Sigmoid colon (tissue), 6 donors: ENCODE measurements at regions not wholly inside any gene's neighbourhood (a gene's known extent, or its start where the extent isn't known, plus 50 kb on each side); places are given as distances from the start of the nearest gene placed in this dataset.

Source experiments
- DNase-seq: peaks from one replicate; pipeline ENCODE4 v3.0.0-alpha.2; 2019
- H3K27ac ChIP-seq, 4 donors: fragments of 200-600 bp; sonication (generic); one replicate each; pipeline ENCODE4 v1.5.1; 2016 to 2019; ENCODE audit warnings: mild to moderate bottlenecking in 1 of 4
- H3K27me3 ChIP-seq, 3 donors: fragments of 200-600 bp; sonication (generic); one replicate each; pipeline ENCODE4 v1.5.1; 2019; ENCODE audit warnings: mild to moderate bottlenecking in 1 of 3
- H3K36me3 ChIP-seq, 4 donors: fragments of 200-600 bp; sonication (generic); one replicate each; pipeline ENCODE4 v1.5.1; 2016 to 2019
- H3K4me1 ChIP-seq, 4 donors: fragments of 200-600 bp; sonication (generic); one replicate each; pipeline ENCODE4 v1.5.1; 2017 to 2019
- H3K4me3 ChIP-seq, 4 donors: fragments of 200-600 bp; sonication (generic); one replicate each; pipeline ENCODE4 v1.5.1; 2017 to 2019; ENCODE audit warnings: mild to moderate bottlenecking in 2 of 4, moderate library complexity in 1 of 4
- H3K9me3 ChIP-seq, 4 donors: fragments of 200-600 bp in 3 of 4; sonication (generic) in 3 of 4; one replicate each; pipeline versions ENCODE4 v1.5.1 to v1.6.1; 2013 to 2019
- CTCF ChIP-seq, 4 experiments: fragments of 450-650 bp in 3 of 4; fragments of 200-600 bp in 1 of 4; IDR thresholded peaks; one replicate each; pipeline ENCODE4 v1.5.1; 2016 to 2019; ENCODE audit warnings: antibody characterized with exemption in 4 of 4, mild to moderate bottlenecking in 3 of 4, moderate library complexity in 2 of 4
- EP300 ChIP-seq, 4 donors: sonication (generic); formaldehyde crosslinking; IDR thresholded peaks; one replicate each; pipeline ENCODE4 v1.6.1; 2017; ENCODE audit warnings: antibody characterized with exemption in 4 of 4
- POLR2A ChIP-seq, 2 donors: fragments of 450-650 bp; IDR thresholded peaks; one replicate each; pipeline ENCODE4 v1.6.1; 2016; ENCODE audit warnings: antibody characterized with exemption in 2 of 2, mild to moderate bottlenecking in 2 of 2, moderate library complexity in 2 of 2
- POLR2AphosphoS5 ChIP-seq, 4 donors: sonication (generic); formaldehyde crosslinking; IDR thresholded peaks; one replicate each; pipeline ENCODE4 v1.6.1; 2017; ENCODE audit warnings: antibody characterized with exemption in 4 of 4
- WGBS, 2 donors: extraction: QIAGEN DNeasy Blood & Tissue Kit; methylation state at CpG; one replicate each; pipeline ENCODE4 v1.1.7; 2013; 5-methylcytosine and 5-hydroxymethylcytosine counted together
- intact Hi-C: fragments of 100-400 bp; cut with DNase I; formaldehyde crosslinking; loops from one replicate; pipeline ENCODE4 v1.15.1; 2023
- donor health status: healthy with polysubstance abuse.
- donor health status: healthy.

GRCh38 chr11:92888696-92889095 lies 80.8 kb upstream of the MTNR1B start:
- H3K36me3 ChIP-seq: no peaks in the 10 kb centered on the region
- DNase-seq: no peak
- no peak overlapping the region for H3K27ac ChIP-seq
- no peaks in the 10 kb centered on the region for H3K27me3 ChIP-seq
- no peaks in the 10 kb centered on the region for H3K9me3 ChIP-seq
- H3K4me3 ChIP-seq: no peak overlapping the region
- H3K4me1 ChIP-seq: peaks cover 0 to 4% (median 0%) of the 10 kb centered on the region in 4 donors
- intact Hi-C loops: loop anchor here (10.0 kb wide), 1 partner anchor 664 kb away; the partner anchor contains the start of gene FAT3
- WGBS, 2 donors: 73 to 79% methylated on average over 5 of the region's 5 CpGs
- TF ChIP-seq POLR2AphosphoS5 (IDR thresholded peaks at IDR 0.05) (no peak), EP300 (IDR thresholded peaks at IDR 0.05) (no peak), CTCF (IDR thresholded peaks at IDR 0.05) (no peak), POLR2A (IDR thresholded peaks at IDR 0.05) (no peak)

GRCh38 chr11:92890846-92891245 lies 78.6 kb upstream of the MTNR1B start:
- H3K27me3 ChIP-seq: no peaks in the 10 kb centered on the region
- H3K9me3 ChIP-seq: no peaks in the 10 kb centered on the region
- peaks cover 0 to 3% (median 0%) of the 10 kb centered on the region in 4 donors for H3K4me1 ChIP-seq
- H3K36me3 ChIP-seq: no peaks in the 10 kb centered on the region
- intact Hi-C loops: no loop called here
- TF ChIP-seq POLR2AphosphoS5 (IDR thresholded peaks at IDR 0.05): no peak
- TF ChIP-seq EP300 (IDR thresholded peaks at IDR 0.05): no peak
- TF ChIP-seq POLR2A (IDR thresholded peaks at IDR 0.05): no peak
- TF ChIP-seq CTCF (IDR thresholded peaks at IDR 0.05): no peak
- H3K4me3 ChIP-seq: no peak overlapping the region
- no peak for DNase-seq
- WGBS, 2 donors: 91 to 93% methylated on average over 11 of the region's 11 CpGs
- no peak overlapping the region for H3K27ac ChIP-seq

GRCh38 chr11:92892802-92893684 lies 76.4 kb upstream of the MTNR1B start:
- no peak overlapping the region for H3K27ac ChIP-seq
- TF ChIP-seq CTCF (IDR thresholded peaks at IDR 0.05) (no peak), POLR2AphosphoS5 (IDR thresholded peaks at IDR 0.05) (no peak), EP300 (IDR thresholded peaks at IDR 0.05) (no peak), POLR2A (IDR thresholded peaks at IDR 0.05) (no peak)
- H3K4me1 ChIP-seq: no peaks in the 10 kb centered on the region
- H3K36me3 ChIP-seq: no peaks in the 10 kb centered on the region
- intact Hi-C loops: no loop called here
- WGBS, 2 donors: 74 to 79% methylated on average over 4 of the region's 4 CpGs
- no peak for DNase-seq
- no peaks in the 10 kb centered on the region for H3K27me3 ChIP-seq
- no peak overlapping the region for H3K4me3 ChIP-seq
- no peaks in the 10 kb centered on the region for H3K9me3 ChIP-seq

GRCh38 chr11:92894197-92894596 lies 75.3 kb upstream of the MTNR1B start:
- no peaks in the 10 kb centered on the region for H3K36me3 ChIP-seq
- H3K27me3 ChIP-seq: no peaks in the 10 kb centered on the region
- TF ChIP-seq CTCF (IDR thresholded peaks at IDR 0.05) (no peak), POLR2A (IDR thresholded peaks at IDR 0.05) (no peak), POLR2AphosphoS5 (IDR thresholded peaks at IDR 0.05) (no peak), EP300 (IDR thresholded peaks at IDR 0.05) (no peak)
- DNase-seq: no peak
- WGBS, 2 donors: 90% methylated on average over 3 of the region's 3 CpGs
- H3K4me3 ChIP-seq: no peak overlapping the region
- H3K27ac ChIP-seq: no peak overlapping the region
- no peaks in the 10 kb centered on the region for H3K9me3 ChIP-seq
- intact Hi-C loops: no loop called here
- H3K4me1 ChIP-seq: no peaks in the 10 kb centered on the region
